Neural progenitor cell (in vitro differentiated cells): ENCODE measurements at regions not wholly inside any gene's neighbourhood (a gene's known extent, or its start where the extent isn't known, plus 50 kb on each side); places are given as distances from the start of the nearest gene placed in this dataset.

Experiments used
- DNase-seq: peaks from one replicate; pipeline ENCODE4 v3.0.0-alpha.2; 2016; ENCODE audit warnings: low spot score
- H2AFZ ChIP-seq: fragments of 200-600 bp; sonication (generic); replicated peaks from 2 replicates; pipeline ENCODE4 v1.6.1; 2016; ENCODE audit warnings: antibody characterized with exemption
- H3F3A ChIP-seq: fragments of 200-600 bp; sonication (generic); 2 replicates; pipeline ENCODE4 v1.6.1; 2016; ENCODE audit warnings: antibody characterized with exemption, low read depth
- H3K27ac ChIP-seq: fragments of 200-600 bp; sonication (generic); 2 replicates; pipeline ENCODE4 v1.5.1; 2016; ENCODE audit warnings: mild to moderate bottlenecking
- H3K27me3 ChIP-seq: fragments of 200-600 bp; sonication (generic); 2 replicates; pipeline ENCODE4 v1.6.1; 2016; ENCODE audit warnings: mild to moderate bottlenecking, moderate library complexity
- H3K36me3 ChIP-seq: fragments of 200-600 bp; sonication (generic); 2 replicates; pipeline ENCODE4 v1.5.1; 2016
- H3K4me1 ChIP-seq: fragments of 200-600 bp; sonication (generic); 2 replicates; pipeline ENCODE4 v1.6.1; 2016; ENCODE audit warnings: mixed run types
- H3K4me2 ChIP-seq: fragments of 200-600 bp; sonication (generic); 2 replicates; pipeline ENCODE4 v1.6.1; 2016
- H3K4me3 ChIP-seq: fragments of 200-600 bp; sonication (generic); 2 replicates; pipeline ENCODE4 v1.5.1; 2016
- H3K79me2 ChIP-seq: fragments of 200-600 bp; sonication (generic); 2 replicates; pipeline ENCODE4 v1.6.1; 2016; ENCODE audit warnings: low read depth
- H3K9ac ChIP-seq: fragments of 200-600 bp; sonication (generic); 2 replicates; pipeline ENCODE4 v1.6.1; 2016
- H3K9me3 ChIP-seq: fragments of 200-600 bp; sonication (generic); 2 replicates; pipeline ENCODE4 v1.5.1; 2016; ENCODE audit warnings: low read depth
- H4K20me1 ChIP-seq: fragments of 200-600 bp; sonication (generic); 2 replicates; pipeline ENCODE4 v1.6.1; 2016; ENCODE audit warnings: low read depth
- H3K27ac Mint-ChIP-seq: 3 replicates; pipeline ENCODE4 v1.8.0; 2021; ENCODE audit warnings: mixed read lengths
- H3K27me3 Mint-ChIP-seq: 2 replicates; pipeline ENCODE4 v1.8.0; 2022; ENCODE audit warnings: low read depth, mild to moderate bottlenecking, inconsistent platforms, moderate library complexity, mixed read lengths; ENCODE audit not compliant: insufficient read depth
- H3K36me3 Mint-ChIP-seq: 3 replicates; pipeline ENCODE4 v1.8.0; 2021; ENCODE audit warnings: mixed read lengths
- H3K4me1 Mint-ChIP-seq: 3 replicates; pipeline ENCODE4 v1.8.0; 2021; ENCODE audit warnings: mixed read lengths
- H3K4me3 Mint-ChIP-seq: 3 replicates; pipeline ENCODE4 v1.8.0; 2021; ENCODE audit warnings: mild to moderate bottlenecking, moderate library complexity, mixed read lengths
- H3K9me3 Mint-ChIP-seq: 3 replicates; pipeline ENCODE4 v1.8.0; 2020; ENCODE audit warnings: mixed read lengths
- CTCF ChIP-seq: fragments of 200-600 bp; sonication (generic); IDR thresholded peaks from 2 replicates; pipeline ENCODE4 v1.5.1; 2017; ENCODE audit warnings: antibody characterized with exemption, mild to moderate bottlenecking
- EZH2 ChIP-seq: fragments of 200-600 bp; sonication (generic); IDR thresholded peaks from 2 replicates; pipeline ENCODE4 v1.6.1; 2017; ENCODE audit warnings: antibody characterized with exemption, mild to moderate bottlenecking, moderate library complexity
- EZH2phosphoT487 ChIP-seq: fragments of 200-600 bp; sonication (generic); IDR thresholded peaks from 2 replicates; pipeline ENCODE4 v1.6.1; 2017; ENCODE audit warnings: antibody characterized with exemption

GRCh38 chr9:38299856-38300255, 92.6 kb upstream of the ALDH1B1 start:
- Histone ChIP-seq H4K20me1 (no peaks in the 10 kb centered on the region), H3K4me1 (no peaks in the 10 kb centered on the region), H3K27ac (no peak overlapping the region), H3K27me3 (no peaks in the 10 kb centered on the region), H3K79me2 (no peaks in the 10 kb centered on the region), H3K36me3 (no peaks in the 10 kb centered on the region), H2AFZ (no peak overlapping the region), H3K4me2 (no peak overlapping the region), H3F3A (no peaks in the 10 kb centered on the region), H3K9ac (no peak overlapping the region), H3K4me3 (no peak overlapping the region), H3K9me3 (no peaks in the 10 kb centered on the region)
- no peaks in the 10 kb centered on the region for H3K36me3 Mint-ChIP-seq
- TF ChIP-seq EZH2phosphoT487 = no peak
- TF ChIP-seq CTCF = no peak
- TF ChIP-seq EZH2 = no peak
- no peak overlapping the region for H3K27ac Mint-ChIP-seq
- DNase-seq = no peak
- peaks cover 2% of the 10 kb centered on the region for H3K9me3 Mint-ChIP-seq
- H3K4me1 Mint-ChIP-seq = peaks cover 38% of the 10 kb centered on the region
- H3K27me3 Mint-ChIP-seq = peaks cover 2% of the 10 kb centered on the region
- H3K4me3 Mint-ChIP-seq = no peak overlapping the region

GRCh38 chr9:38298904-38299303, 93.6 kb upstream of the ALDH1B1 start:
- Mint-ChIP-seq H3K9me3 (peaks cover 2% of the 10 kb centered on the region), H3K27me3 (peaks cover 2% of the 10 kb centered on the region), H3K27ac (peak overlapping the region; percentile 15), H3K4me1 (peaks cover 40% of the 10 kb centered on the region), H3K4me3 (no peak overlapping the region), H3K36me3 (no peaks in the 10 kb centered on the region)
- Histone ChIP-seq H3K9ac (no peak overlapping the region), H4K20me1 (no peaks in the 10 kb centered on the region), H2AFZ (no peak overlapping the region), H3K27me3 (no peaks in the 10 kb centered on the region), H3K4me3 (no peak overlapping the region), H3K27ac (no peak overlapping the region), H3K4me1 (peaks cover 4% of the 10 kb centered on the region), H3K79me2 (no peaks in the 10 kb centered on the region), H3K4me2 (no peak overlapping the region), H3F3A (no peaks in the 10 kb centered on the region), H3K36me3 (no peaks in the 10 kb centered on the region), H3K9me3 (no peaks in the 10 kb centered on the region)
- DNase-seq = no peak
- TF ChIP-seq EZH2phosphoT487 (no peak), CTCF (no peak), EZH2 (no peak)

- no peak for DNase-seq
- Mint-ChIP-seq H3K36me3 (no peaks in the 10 kb centered on the region), H3K9me3 (peaks cover 2% of the 10 kb centered on the region), H3K27me3 (peaks cover 2% of the 10 kb centered on the region), H3K27ac (no peak overlapping the region), H3K4me3 (no peak overlapping the region), H3K4me1 (peaks cover 41% of the 10 kb centered on the region)
- no peaks in the 10 kb centered on the region for H3K27me3 ChIP-seq
- no peaks in the 10 kb centered on the region for H3K9me3 ChIP-seq
- no peaks in the 10 kb centered on the region for H3K79me2 ChIP-seq
- no peak overlapping the region for H3K4me2 ChIP-seq
- H3F3A ChIP-seq = no peaks in the 10 kb centered on the region
- H3K4me3 ChIP-seq = no peak overlapping the region
- H3K27ac ChIP-seq = no peak overlapping the region
- H3K36me3 ChIP-seq = no peaks in the 10 kb centered on the region
- H3K4me1 ChIP-seq = peaks cover 4% of the 10 kb centered on the region
- H4K20me1 ChIP-seq = no peaks in the 10 kb centered on the region
- H3K9ac ChIP-seq = no peak overlapping the region
- TF ChIP-seq EZH2 = no peak
- H2AFZ ChIP-seq = no peak overlapping the region
Measured at GRCh38 chr9:38298503-38298902, 94.0 kb upstream of the ALDH1B1 start.

- no peak overlapping the region for H3K4me3 ChIP-seq
- no peaks in the 10 kb centered on the region for H3K36me3 ChIP-seq
- no peak overlapping the region for H2AFZ ChIP-seq
- peaks cover 2% of the 10 kb centered on the region for H3K9me3 Mint-ChIP-seq
- no peaks in the 10 kb centered on the region for H3F3A ChIP-seq
- H3K4me1 ChIP-seq = peaks cover 4% of the 10 kb centered on the region
- H3K27ac ChIP-seq = no peak overlapping the region
- H3K79me2 ChIP-seq = no peaks in the 10 kb centered on the region
- H3K27me3 ChIP-seq = no peaks in the 10 kb centered on the region
- H4K20me1 ChIP-seq = no peaks in the 10 kb centered on the region
- H3K9ac ChIP-seq = no peak overlapping the region
- no peak for DNase-seq
- TF ChIP-seq CTCF = no peak
- no peak for TF ChIP-seq EZH2phosphoT487
- TF ChIP-seq EZH2 = no peak
- peaks cover 2% of the 10 kb centered on the region for H3K27me3 Mint-ChIP-seq
- peak overlapping the region; percentile 57 for H3K27ac Mint-ChIP-seq
- peak overlapping the region; percentile 11 for H3K4me3 Mint-ChIP-seq
- no peaks in the 10 kb centered on the region for H3K36me3 Mint-ChIP-seq
- H3K9me3 ChIP-seq = no peaks in the 10 kb centered on the region
- peaks cover 41% of the 10 kb centered on the region for H3K4me1 Mint-ChIP-seq
- H3K4me2 ChIP-seq = no peak overlapping the region
Measured at GRCh38 chr9:38296807-38297206, 95.7 kb upstream of the ALDH1B1 start.
